ENCODE measurements at regions not wholly inside any gene's neighbourhood (a gene's known extent, or its start where the extent isn't known, plus 50 kb on each side); places are given as distances from the start of the nearest gene placed in this dataset.

- no peak for DNase-seq
Observed at GRCh38 chr16:86921289-86921688, 342.9 kb downstream of the FOXL1 start.

- DNase-seq, result no peak
Observed at GRCh38 chr16:86922311-86922710, 344.0 kb downstream of the FOXL1 start.

- DNase-seq, result no peak
Observed at GRCh38 chr16:86923656-86924055, 345.3 kb downstream of the FOXL1 start.

GRCh38 chr16:86924537-86924936, 346.2 kb downstream of the FOXL1 start:
- no peak for DNase-seq

GRCh38 chr16:86925067-86925791, 346.9 kb downstream of the FOXL1 start:
- DNase-seq, result no peak

- DNase-seq, result no peak
Observed at GRCh38 chr16:86926181-86927094, 348.1 kb downstream of the FOXL1 start.

GRCh38 chr16:86927699-86928098, 349.4 kb downstream of the FOXL1 start:
- no peak for DNase-seq

GRCh38 chr16:86928523-86929011, 350.2 kb downstream of the FOXL1 start:
- DNase-seq, result no peak

GRCh38 chr16:86929057-86929871, 350.9 kb downstream of the FOXL1 start:
- DNase-seq, result no peak

- no peak for DNase-seq
Observed at GRCh38 chr16:86930001-86930400, 351.7 kb downstream of the FOXL1 start.

GRCh38 chr16:86930663-86931373, 352.5 kb downstream of the FOXL1 start:
- DNase-seq, result no peak

- no peak for DNase-seq
Observed at GRCh38 chr16:86931410-86931941, 353.1 kb downstream of the FOXL1 start.

GRCh38 chr16:86932130-86932982, 354.0 kb downstream of the FOXL1 start:
- DNase-seq, result no peak

- no peak for DNase-seq
Observed at GRCh38 chr16:86934581-86935375, 356.4 kb downstream of the FOXL1 start.

- no peak for DNase-seq
Observed at GRCh38 chr16:86939609-86940008, 361.3 kb downstream of the FOXL1 start.

- no peak for DNase-seq
Observed at GRCh38 chr16:86941731-86942130, 363.4 kb downstream of the FOXL1 start.

GRCh38 chr16:86942151-86943051, 364.1 kb downstream of the FOXL1 start:
- no peak for DNase-seq

GRCh38 chr16:86945166-86945900, 367.0 kb downstream of the FOXL1 start:
- DNase-seq, result no peak

Data from NCI-H2081 (cell line).